Esophagus squamous epithelium (tissue), 5 donors: ENCODE measurements at regions not wholly inside any gene's neighbourhood (a gene's known extent, or its start where the extent isn't known, plus 50 kb on each side); places are given as distances from the start of the nearest gene placed in this dataset.

ENCODE experiments used
- DNase-seq: peaks from one replicate; lab custom pipeline; 2025; lab: John Stamatoyannopoulos, UW
- H3K27ac ChIP-seq, 4 donors: fragments of 200-600 bp; sonication (generic); one replicate each; pipeline ENCODE4 v1.5.1; 2016 to 2019; ENCODE audit warnings: mild to moderate bottlenecking in 1 of 4
- H3K27me3 ChIP-seq, 4 donors: fragments of 200-600 bp; sonication (generic); 1 replicate in 3 of 4; 2 replicates in 1 of 4; pipeline versions ENCODE4 v1.5.1 to v1.6.0; 2017 to 2021; ENCODE audit warnings: antibody characterized with exemption in 1 of 4
- H3K36me3 ChIP-seq, 3 donors: fragments of 200-600 bp; sonication (generic); one replicate each; pipeline ENCODE4 v1.5.1; 2016 to 2019
- H3K4me1 ChIP-seq, 3 donors: fragments of 200-600 bp; sonication (generic); one replicate each; pipeline ENCODE4 v1.5.1; 2017 to 2019
- H3K4me3 ChIP-seq, 4 donors: fragments of 200-600 bp; sonication (generic); 1 replicate in 3 of 4; 2 replicates in 1 of 4; pipeline ENCODE4 v1.5.1; 2016 to 2019; ENCODE audit warnings: mild to moderate bottlenecking in 2 of 4, moderate library complexity in 1 of 4
- H3K9me3 ChIP-seq, 3 donors: fragments of 200-600 bp; sonication (generic); one replicate each; pipeline ENCODE4 v1.5.1; 2016 to 2019
- POLR2A ChIP-seq, 4 donors: fragments of 450-650 bp; IDR thresholded peaks; one replicate each; pipeline ENCODE4 v1.6.1; 2017; ENCODE audit warnings: antibody characterized with exemption in 4 of 4, mild to moderate bottlenecking in 4 of 4, moderate library complexity in 3 of 4
- WGBS, 2 donors: methylation state at CpG; one replicate each; pipeline ENCODE4 v1.1.5; 2018; 5-methylcytosine and 5-hydroxymethylcytosine counted together
- intact Hi-C: fragments of 100-400 bp; cut with DNase I; formaldehyde crosslinking; loops from one replicate; pipeline ENCODE4 v1.15.0; 2022
- TF ChIP-seq, protein P1 (sequence below), 6 experiments: fragments of 450-650 bp in 4 of 6; fragments of 200-600 bp in 2 of 6; sonication (generic) in 2 of 6; IDR thresholded peaks; one replicate each; pipeline ENCODE4 v1.5.1; 2016 to 2019; ENCODE audit warnings: antibody characterized with exemption in 6 of 6, mild to moderate bottlenecking in 4 of 6, moderate library complexity in 4 of 6
- donor health status: DM: yes; HTN: yes; CAD: no.

DNA sequence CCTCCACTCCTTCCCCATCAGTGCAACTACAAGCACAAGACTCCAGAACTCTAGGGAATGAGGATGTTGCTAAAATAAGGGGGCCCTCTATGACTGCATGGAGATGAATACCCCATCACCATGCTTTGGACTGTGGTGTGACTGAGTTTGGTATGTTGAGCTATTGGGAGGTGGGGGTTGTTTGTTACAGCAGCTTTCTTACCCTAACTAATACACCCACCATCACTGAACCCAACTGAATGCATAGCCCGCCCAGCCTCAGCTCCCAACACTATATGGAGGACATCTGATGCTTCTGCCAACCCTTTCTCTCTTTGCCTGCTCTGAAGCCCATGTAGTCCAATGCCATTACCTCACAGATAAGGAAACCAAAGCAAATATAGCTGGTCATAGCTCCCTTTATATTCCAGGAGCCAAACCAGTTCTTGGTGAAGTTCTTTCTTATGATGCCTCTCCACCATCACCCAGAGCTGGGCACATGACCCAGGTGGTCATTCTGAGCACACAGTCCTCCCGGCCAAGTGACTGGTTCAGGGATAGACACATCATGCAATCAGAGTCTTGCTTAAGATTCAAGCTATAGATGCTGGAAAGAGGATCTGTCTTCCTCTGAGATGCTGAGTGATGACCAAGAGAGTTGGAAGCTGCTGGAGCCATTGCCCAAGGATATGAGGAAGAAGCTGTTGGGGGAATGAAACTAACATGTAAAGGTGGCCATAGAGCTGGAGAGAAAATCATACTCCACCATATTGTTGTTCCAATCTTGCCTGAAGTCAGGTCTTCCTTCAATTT, 155.6 kb upstream of the HAAO start:
- no peak overlapping the region for H3K4me3 ChIP-seq
- no peaks in the 10 kb centered on the region for H3K27me3 ChIP-seq
- H3K27ac ChIP-seq = no peak overlapping the region
- DNase-seq = no peak
- intact Hi-C loops = loop anchor here (10.0 kb wide), 2 partner anchors 287 to 537 kb away; no protein-coding TSS in a partner anchor
- peaks cover 5 to 34% (median 12%) of the 10 kb centered on the region in 3 donors for H3K4me1 ChIP-seq
- H3K9me3 ChIP-seq = no peaks in the 10 kb centered on the region
- WGBS, 2 donors = 79 to 80% methylated on average over 2 of the region's 2 CpGs
- TF ChIP-seq POLR2A (IDR thresholded peaks at IDR 0.05) = no peak
- TF ChIP-seq, protein P1, sequence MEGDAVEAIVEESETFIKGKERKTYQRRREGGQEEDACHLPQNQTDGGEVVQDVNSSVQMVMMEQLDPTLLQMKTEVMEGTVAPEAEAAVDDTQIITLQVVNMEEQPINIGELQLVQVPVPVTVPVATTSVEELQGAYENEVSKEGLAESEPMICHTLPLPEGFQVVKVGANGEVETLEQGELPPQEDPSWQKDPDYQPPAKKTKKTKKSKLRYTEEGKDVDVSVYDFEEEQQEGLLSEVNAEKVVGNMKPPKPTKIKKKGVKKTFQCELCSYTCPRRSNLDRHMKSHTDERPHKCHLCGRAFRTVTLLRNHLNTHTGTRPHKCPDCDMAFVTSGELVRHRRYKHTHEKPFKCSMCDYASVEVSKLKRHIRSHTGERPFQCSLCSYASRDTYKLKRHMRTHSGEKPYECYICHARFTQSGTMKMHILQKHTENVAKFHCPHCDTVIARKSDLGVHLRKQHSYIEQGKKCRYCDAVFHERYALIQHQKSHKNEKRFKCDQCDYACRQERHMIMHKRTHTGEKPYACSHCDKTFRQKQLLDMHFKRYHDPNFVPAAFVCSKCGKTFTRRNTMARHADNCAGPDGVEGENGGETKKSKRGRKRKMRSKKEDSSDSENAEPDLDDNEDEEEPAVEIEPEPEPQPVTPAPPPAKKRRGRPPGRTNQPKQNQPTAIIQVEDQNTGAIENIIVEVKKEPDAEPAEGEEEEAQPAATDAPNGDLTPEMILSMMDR (IDR thresholded peaks at IDR 0.05) = no peak
- H3K36me3 ChIP-seq = no peaks in the 10 kb centered on the region

DNA sequence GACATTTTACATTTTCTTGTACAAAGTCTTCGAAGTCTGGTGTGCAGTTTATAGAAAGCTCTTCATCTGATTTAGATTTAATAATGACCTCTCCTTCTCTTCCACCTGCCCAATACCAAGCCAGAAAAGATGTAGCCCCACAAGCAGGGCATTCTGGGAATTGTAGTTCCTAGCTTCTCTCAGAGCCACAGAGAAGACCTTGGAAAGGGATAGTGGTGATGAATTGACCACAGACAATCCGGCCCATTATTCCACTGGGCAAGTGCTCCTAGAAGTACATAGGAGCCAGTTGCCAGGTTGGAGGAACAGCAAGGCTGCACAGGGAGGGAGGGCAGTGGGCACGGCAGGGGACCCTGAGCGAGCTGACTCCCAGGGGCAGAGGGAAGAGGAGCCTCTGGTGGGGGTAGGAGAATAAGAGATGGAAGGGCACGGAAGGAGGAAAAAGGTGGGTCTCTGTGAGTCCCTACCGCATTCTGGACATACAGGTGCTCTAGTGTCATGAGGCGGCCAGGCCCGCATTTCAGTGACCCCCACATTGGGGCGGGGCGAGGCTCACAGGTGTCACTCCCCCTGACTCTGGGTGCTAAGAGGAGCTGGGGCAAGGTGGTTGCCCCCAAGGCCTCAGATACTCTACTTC, 152.5 kb upstream of the HAAO start:
- DNase-seq = no peak
- intact Hi-C loops = loop anchor here (10.0 kb wide), 2 partner anchors 290 to 540 kb away; no protein-coding TSS in a partner anchor
- Histone ChIP-seq H3K36me3 (no peaks in the 10 kb centered on the region), H3K27me3 (no peaks in the 10 kb centered on the region), H3K27ac (no peak overlapping the region), H3K9me3 (no peaks in the 10 kb centered on the region), H3K4me1 (peaks cover 5 to 22% (median 14%) of the 10 kb centered on the region in 3 donors), H3K4me3 (no peak overlapping the region)
- TF ChIP-seq, protein P1 (IDR thresholded peaks at IDR 0.05) = no peak
- TF ChIP-seq POLR2A (IDR thresholded peaks at IDR 0.05) = no peak
- WGBS, 2 donors = 81 to 90% methylated on average over 10 of the region's 10 CpGs

DNA sequence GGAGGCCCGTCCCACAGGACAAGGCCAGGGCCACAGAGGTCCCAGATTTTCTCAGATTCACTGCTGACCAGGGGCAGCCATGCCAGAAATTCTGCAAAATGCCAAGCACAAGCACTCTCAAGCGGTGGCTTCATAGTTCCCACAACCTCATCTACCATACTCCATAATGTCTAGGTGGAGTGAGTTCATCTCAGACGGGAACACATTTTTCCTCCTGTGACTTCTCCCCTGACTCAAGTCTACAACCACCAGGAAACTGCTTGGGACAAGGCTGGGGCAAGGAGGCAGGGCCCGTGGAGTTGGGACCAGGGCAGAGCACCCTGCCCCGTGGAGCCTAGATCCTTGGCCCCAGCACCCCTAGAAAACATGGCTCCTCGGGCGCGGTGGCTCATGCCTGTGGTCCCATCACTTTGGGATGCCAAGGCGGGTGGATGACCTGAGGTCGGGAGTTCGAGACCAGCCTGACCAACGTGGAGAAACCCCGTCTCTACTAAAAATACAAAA, 150.7 kb upstream of the HAAO start:
- no peaks in the 10 kb centered on the region for H3K9me3 ChIP-seq
- H3K4me3 ChIP-seq = no peak overlapping the region
- H3K4me1 ChIP-seq = peaks cover 5 to 38% (median 26%) of the 10 kb centered on the region in 3 donors
- DNase-seq = no peak
- 85 to 98% methylated on average over 7 to 10 of the region's 13 CpGs for WGBS, 2 donors
- H3K36me3 ChIP-seq = no peaks in the 10 kb centered on the region
- H3K27me3 ChIP-seq = no peaks in the 10 kb centered on the region
- intact Hi-C loops = loop anchor here (10.0 kb wide), 2 partner anchors 292 to 542 kb away; no protein-coding TSS in a partner anchor
- H3K27ac ChIP-seq = no peak overlapping the region
- TF ChIP-seq, protein P1 (IDR thresholded peaks at IDR 0.05) = no peak
- no peak for TF ChIP-seq POLR2A (IDR thresholded peaks at IDR 0.05)

DNA sequence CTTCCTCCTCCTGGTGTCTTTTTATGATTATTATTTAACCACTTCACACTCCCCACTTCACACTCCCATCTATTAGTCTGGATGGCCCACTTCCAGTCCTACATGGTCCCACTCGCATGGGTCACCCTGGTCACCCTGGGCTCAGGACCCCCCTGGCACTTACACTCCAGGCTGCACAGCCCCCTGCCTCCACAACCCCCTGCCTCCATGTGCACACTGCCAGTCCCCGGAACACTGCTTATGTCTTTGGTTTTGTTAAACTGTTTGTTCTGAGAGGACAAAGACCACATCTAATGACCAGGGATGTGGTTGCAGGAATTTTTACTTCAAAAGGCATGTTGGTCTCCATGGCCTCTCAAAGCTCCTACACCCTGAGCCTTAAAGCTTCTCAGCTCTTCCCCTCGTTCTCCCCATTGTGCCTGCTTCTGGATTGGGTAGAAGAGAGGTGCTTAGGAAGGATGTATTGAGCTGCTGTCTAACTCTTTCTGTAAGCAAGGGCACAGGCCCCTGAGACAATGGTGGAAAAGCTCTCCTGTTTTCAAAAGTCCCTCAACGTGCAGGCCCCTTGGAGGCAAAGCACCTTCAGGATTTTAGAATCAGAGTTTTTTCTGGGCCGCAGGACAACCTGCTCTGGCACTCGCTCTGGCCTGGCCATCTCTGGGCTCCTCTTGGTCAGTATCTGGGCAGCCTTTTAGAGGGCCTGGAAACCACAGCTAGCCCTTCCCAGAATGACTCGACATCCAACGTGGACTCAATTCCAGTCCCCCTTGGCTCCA, 150.0 kb upstream of the HAAO start:
- Histone ChIP-seq H3K4me3 (no peak overlapping the region), H3K9me3 (no peaks in the 10 kb centered on the region), H3K27ac (peak overlapping the region in 3 of 4 donors; percentile 9 to 44 (median 23)), H3K36me3 (no peaks in the 10 kb centered on the region), H3K27me3 (no peaks in the 10 kb centered on the region), H3K4me1 (peaks cover 5 to 42% (median 30%) of the 10 kb centered on the region in 3 donors)
- no peak for DNase-seq
- intact Hi-C loops = loop anchor here (10.0 kb wide), 2 partner anchors 292 to 542 kb away; no protein-coding TSS in a partner anchor
- 88 to 90% methylated on average over 5 to 7 of the region's 8 CpGs for WGBS, 2 donors
- TF ChIP-seq POLR2A (IDR thresholded peaks at IDR 0.05) = no peak
- TF ChIP-seq, protein P1 (IDR thresholded peaks at IDR 0.05) = no peak
